ENCODE measurements at regions not wholly inside any gene's neighbourhood (a gene's known extent, or its start where the extent isn't known, plus 50 kb on each side); places are given as distances from the start of the nearest gene placed in this dataset.

- Histone ChIP-seq H3K14ac (ENCODE audit: insufficient read depth, low read length) (no peak overlapping the region), H3K79me1 (ENCODE audit: insufficient read depth, low read depth, low read length, poor library complexity, severe bottlenecking) (no peaks in the 10 kb centered on the region), H2BK5ac (ENCODE audit: insufficient read length, low read length) (no peak overlapping the region), H3K4me2 (ENCODE audit: insufficient read depth, insufficient read length, low read length) (no peak overlapping the region), H4K8ac (replicated peaks; ENCODE audit: insufficient read length, low read depth, low read length) (no peak overlapping the region), H3K27me3 (ENCODE audit: insufficient read depth, low read length) (no peaks in the 10 kb centered on the region), H3K9me3 (ENCODE audit: control insufficient read depth, low read depth, low read length) (no peaks in the 10 kb centered on the region), H3K23me2 (ENCODE audit: insufficient read length, low read depth, low read length, poor library complexity, severe bottlenecking) (no peaks in the 10 kb centered on the region), H3K56ac (ENCODE audit: insufficient read length, low read depth, low read length) (no peak overlapping the region), H3K23ac (ENCODE audit: insufficient read length, low read depth, low read length) (no peak overlapping the region), H2AK5ac (ENCODE audit: insufficient read length, low read length) (no peak overlapping the region), H3T11ph (ENCODE audit: low read length) (no peak overlapping the region), H3K4ac (ENCODE audit: low read depth, low read length) (no peak overlapping the region), H3K18ac (ENCODE audit: insufficient read length, low read depth, low read length) (no peak overlapping the region), H3K4me1 (ENCODE audit: insufficient read depth, low read length) (no peaks in the 10 kb centered on the region), H2BK12ac (ENCODE audit: insufficient read length, low read depth, low read length) (no peak overlapping the region), H2BK15ac (ENCODE audit: low read depth, low read length) (no peak overlapping the region), H2BK120ac (ENCODE audit: low read depth, low read length, poor library complexity, severe bottlenecking) (no peak overlapping the region), H3K27ac (ENCODE audit: insufficient read length, low read depth, low read length) (no peak overlapping the region), H4K91ac (ENCODE audit: insufficient read length, low read depth, low read length) (no peak overlapping the region), H3K9ac (ENCODE audit: extremely low read depth, insufficient read length, low read length) (no peak overlapping the region), H3K79me2 (ENCODE audit: insufficient read depth, low read length) (no peaks in the 10 kb centered on the region), H2BK20ac (ENCODE audit: low read depth, low read length, poor library complexity, severe bottlenecking) (no peak overlapping the region), H4K5ac (ENCODE audit: insufficient read length, low read depth, low read length) (no peak overlapping the region), H4K20me1 (ENCODE audit: control insufficient read depth, insufficient read depth, insufficient read length) (no peaks in the 10 kb centered on the region), H2AFZ (ENCODE audit: low read length) (no peak overlapping the region)
- peaks cover 7 to 11% of the 10 kb centered on the region in 2 experiments; a peak in 4 of 5 replicates for H3K9me3 Mint-ChIP-seq
- no peak for TF ChIP-seq CTCF (conservative IDR thresholded peaks at IDR 0.05)
- peak overlapping the region in 1 of 3 experiments; percentile 38; a peak in 1 of 7 replicates for H3K27ac Mint-ChIP-seq
- H3K27me3 Mint-ChIP-seq (ENCODE audit: low read depth), result no peaks in the 10 kb centered on the region
- WGBS (ENCODE audit: extremely low coverage, insufficient read length, low lambda C conversion rate), result no CpG with 5 or more reads among the region's 3 CpGs
- no peak overlapping the region for H3K4me3 Mint-ChIP-seq
- no peak for DNase-seq
- peaks cover 0 to 5% (median 2%) of the 10 kb centered on the region in 3 experiments; a peak in 4 of 7 replicates for H3K36me3 Mint-ChIP-seq (ENCODE audit: insufficient read depth in 1 of 3, low read depth in 3 of 3)
- peaks cover 5 to 7% of the 10 kb centered on the region in 2 experiments for H3K4me1 Mint-ChIP-seq
Measured at GRCh38 chr19:28264556-28264955, 948.4 kb downstream of the UQCRFS1 start.
